Ecto neural progenitor cell (in vitro differentiated cells): ENCODE measurements at regions not wholly inside any gene's neighbourhood (a gene's known extent, or its start where the extent isn't known, plus 50 kb on each side); places are given as distances from the start of the nearest gene placed in this dataset.
A peak's percentile ranks its signal among the peaks of the same experiment; 100 is the strongest.
"Not testable (repeated sequence)": the region's sequence is repeated elsewhere in the genome, so short reads cannot be mapped to it uniquely, and the experiment has no call there.

ENCODE experiments used
- DNase-seq: peaks from one replicate; pipeline ENCODE4 v3.0.0-alpha.2; 2018; ENCODE audit warnings: low spot score

GRCh38 chr2:87574193-87575119 lies 173.4 kb upstream of the PLGLB2 start:
- not testable (repeated sequence) for DNase-seq

- DNase-seq = not testable (repeated sequence)
These were observed 172.7 kb upstream of the PLGLB2 start for GRCh38 chr2:87575138-87575537.

DNA sequence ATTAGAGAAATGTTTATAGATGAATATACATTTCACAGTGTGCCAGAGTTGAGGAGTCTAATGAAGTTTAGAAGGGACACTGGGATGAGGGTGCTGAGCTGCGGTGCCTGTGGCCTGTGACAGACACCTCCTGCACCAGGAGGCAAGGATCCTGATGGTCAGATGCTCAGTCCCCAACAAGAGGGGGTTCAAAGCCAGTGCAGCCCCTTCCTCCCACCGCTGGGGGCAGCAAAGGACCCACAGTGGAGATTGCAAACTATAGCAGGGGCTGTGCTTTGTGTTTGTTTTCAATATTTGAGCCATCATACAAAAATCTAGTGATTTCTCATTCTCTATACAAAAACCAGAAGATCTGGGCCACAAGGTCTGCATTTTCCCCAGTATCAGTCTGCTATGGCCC lies 170.5 kb upstream of the PLGLB2 start:
- not testable (repeated sequence) for DNase-seq

- not testable (repeated sequence) for DNase-seq
These were observed 165.7 kb upstream of the PLGLB2 start for GRCh38 chr2:87582152-87582551.

GRCh38 chr2:87582579-87582978 lies 165.3 kb upstream of the PLGLB2 start:
- not testable (repeated sequence) for DNase-seq

DNA sequence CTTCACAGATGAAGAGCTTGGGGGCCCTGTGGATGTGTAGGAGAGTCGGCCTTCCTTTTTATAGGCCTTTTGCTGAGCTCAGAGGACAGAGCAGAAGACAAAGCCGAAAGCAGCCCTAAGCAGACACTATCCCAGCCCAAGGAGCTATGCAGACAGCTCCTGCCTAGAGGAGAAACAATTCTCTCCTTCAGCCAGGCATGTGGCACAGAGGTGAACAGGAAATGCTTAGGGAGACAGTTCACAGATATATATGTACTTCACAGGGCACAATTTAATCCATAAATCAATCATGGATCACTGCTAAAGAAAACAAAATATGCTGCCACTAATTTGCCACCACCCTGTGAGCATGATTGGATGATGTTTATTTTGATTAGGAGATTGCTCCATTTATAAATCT lies 164.5 kb upstream of the PLGLB2 start:
- DNase-seq = not testable (repeated sequence)

DNA sequence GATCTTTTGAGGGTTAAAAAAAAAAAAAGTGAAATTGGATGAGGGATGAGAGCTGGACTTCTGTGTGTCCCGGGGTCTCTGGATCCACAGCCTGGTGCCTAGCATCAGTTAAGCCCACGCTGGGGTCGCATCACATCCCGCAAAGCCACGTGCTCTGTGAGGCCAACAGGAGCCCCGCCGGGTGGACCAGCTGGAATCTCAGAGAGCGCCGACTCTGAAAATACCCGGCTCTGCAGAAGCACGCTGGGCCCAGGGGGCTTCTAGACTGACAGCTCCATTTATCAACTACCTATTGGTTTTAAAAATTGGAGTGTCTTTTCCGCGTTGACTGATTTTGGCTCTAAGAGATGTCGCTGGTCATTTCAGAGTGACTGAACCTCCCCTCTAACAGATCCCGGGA lies 164.1 kb upstream of the PLGLB2 start:
- not testable (repeated sequence) for DNase-seq

GRCh38 chr2:87584268-87584906 lies 163.5 kb upstream of the PLGLB2 start:
- peak; percentile 49 for DNase-seq

- not testable (repeated sequence) for DNase-seq
These were observed 160.0 kb upstream of the PLGLB2 start for GRCh38 chr2:87587934-87588333.

GRCh38 chr2:87592974-87593373 lies 154.9 kb upstream of the PLGLB2 start:
- not testable (repeated sequence) for DNase-seq

DNA sequence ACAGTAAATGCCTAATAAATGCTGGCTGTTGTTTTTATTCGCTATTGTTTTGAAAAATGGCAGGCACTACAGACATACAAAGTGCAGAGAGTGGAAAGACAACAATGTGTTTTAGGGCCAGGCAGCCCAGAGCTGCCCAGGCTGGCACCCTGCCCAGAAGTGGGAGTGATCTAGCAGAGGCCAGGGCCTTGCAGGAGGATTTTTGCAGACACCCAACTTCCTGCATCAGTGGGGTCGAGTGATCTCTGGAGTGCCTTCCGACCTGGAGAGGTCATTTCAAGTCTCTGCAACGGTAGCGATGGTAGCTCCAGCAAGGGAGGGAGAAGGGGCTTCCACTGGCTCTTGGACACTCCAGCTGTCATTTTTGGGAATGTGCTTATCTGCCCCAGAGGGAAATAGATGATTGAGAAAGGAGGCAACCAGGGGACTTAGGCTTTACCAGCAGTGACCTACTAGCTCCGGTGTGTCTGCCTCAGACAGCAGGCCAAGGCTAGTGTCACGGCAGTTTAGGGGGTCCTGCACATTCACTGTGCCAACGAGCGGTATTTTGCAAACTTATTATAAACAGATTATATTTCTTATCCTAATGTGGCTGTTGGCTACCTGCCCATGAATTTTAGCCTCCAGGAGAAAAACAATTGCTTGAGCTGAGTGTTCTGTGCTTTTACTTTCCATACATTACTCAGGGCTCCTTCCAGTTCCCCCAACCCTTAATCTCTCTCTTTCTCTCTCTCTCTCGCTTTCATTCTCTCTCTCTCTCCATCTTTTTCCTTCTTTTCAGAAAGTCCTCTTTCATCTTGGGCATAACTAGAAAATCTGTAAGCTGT lies 153.9 kb upstream of the PLGLB2 start:
- not testable (repeated sequence) for DNase-seq

GRCh38 chr2:87594611-87594992 lies 153.3 kb upstream of the PLGLB2 start:
- not testable (repeated sequence) for DNase-seq

GRCh38 chr2:87595017-87595416 lies 152.9 kb upstream of the PLGLB2 start:
- DNase-seq = not testable (repeated sequence)

- not testable (repeated sequence) for DNase-seq
These were observed 146.9 kb upstream of the PLGLB2 start for GRCh38 chr2:87600961-87601360.

DNA sequence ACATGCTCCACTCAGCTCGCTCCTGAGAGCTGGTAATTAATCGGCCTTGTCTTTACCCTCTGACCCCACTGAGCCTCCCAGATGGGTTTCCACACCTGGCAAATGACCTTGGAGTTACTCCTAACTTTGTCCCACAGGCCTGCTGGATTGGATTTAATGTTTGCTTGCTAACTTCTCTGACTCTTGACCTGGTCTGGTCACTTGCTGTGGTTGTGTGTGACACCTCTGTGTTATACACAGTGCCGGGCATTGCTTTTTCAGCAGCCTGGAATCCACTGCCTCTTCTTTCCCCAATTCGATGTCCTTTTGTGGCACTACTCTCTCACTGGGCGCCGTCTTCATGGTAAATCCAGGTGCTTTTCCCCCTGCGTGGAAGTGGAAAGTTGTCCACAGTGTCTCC lies 145.8 kb upstream of the PLGLB2 start:
- not testable (repeated sequence) for DNase-seq

- DNase-seq = not testable (repeated sequence)
These were observed 145.2 kb upstream of the PLGLB2 start for GRCh38 chr2:87602728-87603127.

GRCh38 chr2:87603418-87604278 lies 144.2 kb upstream of the PLGLB2 start:
- DNase-seq = not testable (repeated sequence)

DNA sequence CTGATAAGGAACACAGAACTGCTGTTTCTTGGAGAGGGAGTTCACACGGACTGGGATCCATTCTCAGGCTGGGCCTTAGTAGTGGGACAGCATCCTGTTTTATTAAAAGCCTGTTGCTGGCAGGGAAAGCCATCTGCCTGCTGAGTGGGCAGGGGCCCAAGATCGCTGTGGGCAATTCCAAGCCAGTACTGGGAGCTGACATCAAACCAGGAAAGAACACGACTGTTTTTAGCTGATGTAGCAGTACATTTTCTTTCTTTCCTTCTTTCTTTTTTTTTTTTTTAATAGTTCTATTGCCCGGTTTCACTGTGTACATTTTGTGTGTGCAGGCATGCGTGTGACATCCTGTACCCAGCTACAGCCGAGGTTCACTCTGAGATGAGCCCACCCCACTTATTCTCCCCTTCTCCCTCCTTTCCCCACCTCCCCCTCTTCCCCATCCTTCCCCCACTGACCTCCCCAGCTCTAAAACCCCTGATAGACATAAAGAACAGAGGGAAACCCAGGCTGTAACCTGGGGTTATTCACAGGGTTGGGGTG lies 143.5 kb upstream of the PLGLB2 start:
- DNase-seq = not testable (repeated sequence)

- DNase-seq = not testable (repeated sequence)
These were observed 142.9 kb upstream of the PLGLB2 start for GRCh38 chr2:87604980-87605379.

DNA sequence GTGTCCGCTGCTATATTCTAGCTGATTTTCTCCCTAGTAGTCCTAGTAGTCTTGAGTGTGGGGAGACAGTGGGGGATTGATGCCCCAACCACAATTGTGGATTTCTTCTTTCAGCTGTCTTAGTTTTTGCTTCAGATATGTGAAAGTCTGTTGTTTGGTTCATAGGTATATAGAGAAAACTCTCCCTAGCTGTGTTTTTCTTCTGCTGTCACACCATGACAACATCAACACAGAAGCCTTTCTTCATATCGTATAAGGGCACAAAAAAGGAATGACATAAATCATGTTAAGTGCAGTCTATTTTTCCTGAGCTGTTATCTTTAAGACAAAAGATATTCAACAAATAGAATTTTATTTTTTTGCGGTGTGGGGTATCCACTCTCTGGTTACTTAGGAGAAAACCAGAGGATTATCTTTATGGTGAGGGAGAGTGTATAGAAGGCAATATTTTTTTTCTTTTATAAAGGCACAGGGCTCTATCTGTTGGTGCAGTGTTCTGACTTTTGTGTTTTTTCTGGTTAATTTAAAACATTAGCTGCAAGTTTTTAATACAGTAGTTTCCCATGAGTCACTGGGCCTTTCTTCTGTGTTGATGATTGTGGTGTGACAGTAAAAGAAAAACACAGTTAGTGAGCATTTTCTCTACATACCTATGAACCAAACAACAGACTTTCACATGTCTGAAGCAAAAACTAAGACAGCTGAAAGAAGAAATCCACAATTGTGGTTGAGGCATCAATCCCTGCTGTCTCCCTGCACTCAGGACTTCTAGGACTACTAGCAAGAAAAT lies 139.3 kb upstream of the PLGLB2 start:
- DNase-seq = not testable (repeated sequence)
